Panc1 (cell line): ENCODE measurements at regions not wholly inside any gene's neighbourhood (a gene's known extent, or its start where the extent isn't known, plus 50 kb on each side); places are given as distances from the start of the nearest gene placed in this dataset.

Experiments used
- ATAC-seq: fragments of 200-7000 bp; cut with Tn5 transposase; 2 replicates; pipeline ENCODE4 v1.9.1; 2020; ENCODE audit warnings: mild to moderate bottlenecking, moderate library complexity
- BruUV-seq: library from RNA; stranded (reverse); fragments of 400-500 nt; replicated peaks from 2 replicates; lab custom pipeline; 2021; lab: Mats Ljungman, UMichigan
- CTCF ChIA-PET: fragments of 300-600 bp; sonication (Branson Sonifier 250); formaldehyde crosslinking; loops from one replicate; lab custom pipeline; 2022; ENCODE audit warnings: antibody characterized with exemption; lab: Charles Lee
- POLR2A ChIA-PET: fragments of 300-600 bp; sonication (Branson Sonifier 250); formaldehyde crosslinking; loops from one replicate; lab custom pipeline; 2022; ENCODE audit warnings: antibody characterized with exemption; lab: Charles Lee
- DNase-seq: peaks from one replicate; pipeline ENCODE4 v3.0.0-alpha.2; 2010; ENCODE audit warnings: low read depth, low spot score
- H3K27ac ChIP-seq: 2 replicates; pipeline ENCODE4 v1.5.1; 2011; ENCODE audit warnings: mild to moderate bottlenecking, low read length, inconsistent platforms
- H3K27me3 ChIP-seq: fragments of 200-500 bp; sonication (Bioruptor generic); 2 replicates; pipeline ENCODE4 v1.6.0; 2014; ENCODE audit warnings: low read length, inconsistent platforms; ENCODE audit not compliant: control insufficient read depth, insufficient read depth
- H3K36me3 ChIP-seq: fragments of 200-500 bp; sonication (Bioruptor generic); 2 replicates; pipeline ENCODE4 v1.5.1; 2014; ENCODE audit warnings: inconsistent platforms, mild to moderate bottlenecking, low read length, moderate library complexity; ENCODE audit not compliant: control insufficient read depth, insufficient read depth
- H3K4me1 ChIP-seq: 2 replicates; pipeline ENCODE4 v1.5.1; 2011; ENCODE audit warnings: inconsistent platforms, mild to moderate bottlenecking, low read length, moderate library complexity; ENCODE audit not compliant: control insufficient read depth, insufficient read depth
- H3K4me3 ChIP-seq, 2 experiments: 2 replicates each; pipeline ENCODE4 v1.5.1; 2011 to 2012; ENCODE audit warnings: low read depth in 2 of 2, low read length in 2 of 2, mild to moderate bottlenecking in 2 of 2, inconsistent platforms in 1 of 2, moderate library complexity in 1 of 2
- H3K9me3 ChIP-seq: fragments of 200-500 bp; sonication (Bioruptor generic); 2 replicates; pipeline ENCODE4 v1.5.1; 2014; ENCODE audit warnings: low read depth, mild to moderate bottlenecking, inconsistent platforms, low read length, moderate library complexity; ENCODE audit not compliant: control insufficient read depth, insufficient read depth
- CTCF ChIP-seq: fragments of 450-650 bp; IDR thresholded peaks from 2 replicates; pipeline ENCODE4 v1.5.1; 2017; ENCODE audit warnings: mild to moderate bottlenecking
- POLR2AphosphoS5 ChIP-seq: IDR thresholded peaks from 2 replicates; pipeline ENCODE4 v1.6.1; 2012; ENCODE audit warnings: mild to moderate bottlenecking, low read depth, low read length, moderate library complexity
- REST ChIP-seq, 2 experiments: IDR thresholded peaks; 2 replicates each; pipeline ENCODE4 v1.6.1; 2011 to 2012; ENCODE audit warnings: low read depth in 2 of 2, control low read depth in 1 of 2, low read length in 1 of 2, mild to moderate bottlenecking in 1 of 2, moderate library complexity in 1 of 2; ENCODE audit not compliant: insufficient read depth in 1 of 2
- SIN3A ChIP-seq: IDR thresholded peaks from 2 replicates; pipeline ENCODE4 v1.6.1; 2012; ENCODE audit warnings: low read depth, mild to moderate bottlenecking, low read length, moderate library complexity, borderline replicate concordance; ENCODE audit not compliant: insufficient read depth
- TCF7L2 ChIP-seq: IDR thresholded peaks from 2 replicates; pipeline ENCODE4 v1.6.1; 2011; ENCODE audit warnings: mild to moderate bottlenecking, low read depth, low read length, inconsistent platforms
- in situ Hi-C: cut with HindIII; loops from 2 replicates; pipeline ENCODE4 v1.10.0; 2016; ENCODE audit warnings: low sequenced_read_pairs, low pct_unique_long_range_greater_than_20kb
- intact Hi-C: fragments of 100-400 bp; cut with micrococcal nuclease; formaldehyde crosslinking; loops from one replicate; pipeline ENCODE4 v1.10.0; 2022; ENCODE audit not compliant: unreplicated experiment

GRCh38 chr2:40591774-40592173 is 139.9 kb upstream of the SLC8A1 start:
- POLR2A ChIA-PET = no interaction called here
- in situ Hi-C loops (no loop called here), intact Hi-C loops (no loop called here)
- DNase-seq (no peak), ATAC-seq (no peak)
- TF ChIP-seq POLR2AphosphoS5 (no peak), TCF7L2 (no peak), CTCF (no peak), SIN3A (no peak), REST (IDR thresholded peaks at IDR 0.05; ENCODE audit: insufficient read depth in 1 of 2, low read depth in 2 of 2, low read length in 1 of 2) (no peak)
- H3K27me3 ChIP-seq = no peaks in the 10 kb centered on the region
- BruUV-seq = no TSS peak
- CTCF ChIA-PET = no interaction called here
- H3K36me3 ChIP-seq = no peaks in the 10 kb centered on the region
- no peaks in the 10 kb centered on the region for H3K4me1 ChIP-seq
- no peak overlapping the region for H3K27ac ChIP-seq
- H3K9me3 ChIP-seq = no peaks in the 10 kb centered on the region
- H3K4me3 ChIP-seq = no peak overlapping the region

GRCh38 chr2:40592218-40592617 is 140.3 kb upstream of the SLC8A1 start:
- Histone ChIP-seq H3K4me3 (no peak overlapping the region), H3K27me3 (no peaks in the 10 kb centered on the region), H3K9me3 (no peaks in the 10 kb centered on the region), H3K36me3 (no peaks in the 10 kb centered on the region), H3K27ac (no peak overlapping the region), H3K4me1 (no peaks in the 10 kb centered on the region)
- TF ChIP-seq POLR2AphosphoS5 (no peak), SIN3A (no peak), TCF7L2 (no peak), REST (IDR thresholded peaks at IDR 0.05; ENCODE audit: insufficient read depth in 1 of 2, low read depth in 2 of 2, low read length in 1 of 2) (no peak), CTCF (no peak)
- no peak for DNase-seq
- ChIA-PET CTCF (interaction anchor here (0.7 kb wide), 1 partner anchor 37 kb away, joined by 4 read pairs; no protein-coding TSS in a partner anchor), POLR2A (no interaction called here)
- in situ Hi-C loops = no loop called here
- no TSS peak for BruUV-seq
- intact Hi-C loops = no loop called here
- no peak for ATAC-seq
